ENCODE measurements at regions not wholly inside any gene's neighbourhood (a gene's known extent, or its start where the extent isn't known, plus 50 kb on each side); places are given as distances from the start of the nearest gene placed in this dataset.

GRCh38 chr6:166714581-166714980, 87.5 kb upstream of the RPS6KA2 start:
- Histone ChIP-seq H3K9me3 (ENCODE audit: control insufficient read depth, insufficient read depth, low read depth, low read length) (no peaks in the 10 kb centered on the region), H3K4me1 (ENCODE audit: control insufficient read depth, insufficient read depth, low read length) (no peaks in the 10 kb centered on the region), H3K36me3 (ENCODE audit: control insufficient read depth in 2 of 2, insufficient read depth in 1 of 2, low read length in 2 of 2) (no peaks in the 10 kb centered on the region), H3K27ac (ENCODE audit: extremely low read depth, low read depth, low read length) (no peak overlapping the region), H3K4me3 (ENCODE audit: low read depth, low read length) (no peak overlapping the region)
- ChIA-PET CTCF (no interaction called here), POLR2A (no interaction called here)
- TF ChIP-seq ZFP69B (tag by site-specific recombination; IDR thresholded peaks at IDR 0.05) (no peak), ZNF529 (tag by site-specific recombination; IDR thresholded peaks at IDR 0.05; ENCODE audit: insufficient replicate concordance) (no peak), ZNF169 (tag by site-specific recombination; IDR thresholded peaks at IDR 0.05) (no peak), ZNF350 (tag by site-specific recombination; IDR thresholded peaks at IDR 0.05) (no peak), SP2 (tag by site-specific recombination; IDR thresholded peaks at IDR 0.05) (no peak), ZNF585B (tag by site-specific recombination; IDR thresholded peaks at IDR 0.05) (no peak), ZNF639 (tag by site-specific recombination; IDR thresholded peaks at IDR 0.05) (no peak), PRDM1 (tag by site-specific recombination; IDR thresholded peaks at IDR 0.05) (no peak), ZBTB10 (tag by site-specific recombination; IDR thresholded peaks at IDR 0.05) (no peak), ZNF701 (tag by site-specific recombination; IDR thresholded peaks at IDR 0.05) (no peak), ZNF211 (tag by site-specific recombination; IDR thresholded peaks at IDR 0.05; ENCODE audit: low read depth) (no peak), BCL11A (tag by site-specific recombination; IDR thresholded peaks at IDR 0.05; ENCODE audit: low read depth) (no peak), ZNF777 (tag by site-specific recombination; IDR thresholded peaks at IDR 0.05; ENCODE audit: borderline replicate concordance) (no peak), ZNF362 (tag by site-specific recombination; IDR thresholded peaks at IDR 0.05) (no peak), SCRT1 (tag by site-specific recombination; IDR thresholded peaks at IDR 0.05; ENCODE audit: borderline replicate concordance) (no peak), ZNF521 (tag by site-specific recombination; IDR thresholded peaks at IDR 0.05) (no peak), ZNF37A (tag by site-specific recombination; IDR thresholded peaks at IDR 0.05) (no peak), ZNF571 (tag by site-specific recombination; IDR thresholded peaks at IDR 0.05) (no peak)

- ChIA-PET CTCF (interaction anchor here (0.7 kb wide), 1 partner anchor 255 kb away, joined by 3 read pairs; no protein-coding TSS in a partner anchor), POLR2A (no interaction called here)
- no peaks in the 10 kb centered on the region for H3K4me1 ChIP-seq (ENCODE audit: control insufficient read depth, insufficient read depth, low read length)
- no peak overlapping the region for H3K27ac ChIP-seq (ENCODE audit: extremely low read depth, low read depth, low read length)
- no peaks in the 10 kb centered on the region for H3K36me3 ChIP-seq (ENCODE audit: control insufficient read depth in 2 of 2, insufficient read depth in 1 of 2, low read length in 2 of 2)
- no peak overlapping the region for H3K4me3 ChIP-seq (ENCODE audit: low read depth, low read length)
- no peaks in the 10 kb centered on the region for H3K9me3 ChIP-seq (ENCODE audit: control insufficient read depth, insufficient read depth, low read depth, low read length)
- TF ChIP-seq BCL11A (tag by site-specific recombination; IDR thresholded peaks at IDR 0.05; ENCODE audit: low read depth) (no peak), YY2 (tag by site-specific recombination; IDR thresholded peaks at IDR 0.05) (no peak), ZNF513 (tag by site-specific recombination; IDR thresholded peaks at IDR 0.05) (no peak), ZNF704 (tag by site-specific recombination; IDR thresholded peaks at IDR 0.05) (no peak)
These were observed 87.1 kb upstream of the RPS6KA2 start for GRCh38 chr6:166714187-166714510.

Measured in HEK293 (cell line).